H1 (cell line): ENCODE measurements at regions not wholly inside any gene's neighbourhood (a gene's known extent, or its start where the extent isn't known, plus 50 kb on each side); places are given as distances from the start of the nearest gene placed in this dataset.

Source experiments
- CTCF ChIA-PET: fragments of 300-600 bp; sonication (Branson Sonifier 250); formaldehyde crosslinking; loops from one replicate; lab custom pipeline; 2021; ENCODE audit not compliant: partially characterized antibody; lab: Charles Lee
- POLR2A ChIA-PET: fragments of 300-600 bp; sonication (Branson Sonifier 250); formaldehyde crosslinking; loops from one replicate; lab custom pipeline; 2021; ENCODE audit warnings: inconsistent platforms; ENCODE audit not compliant: partially characterized antibody; lab: Charles Lee
- DNase-seq, 2 experiments: peaks; one replicate each; pipeline versions ENCODE4 v3.0.0 to v3.0.0-alpha.2; 2010 to 2022; ENCODE audit warnings: low spot score in 2 of 2, low read depth in 1 of 2, mixed read lengths in 1 of 2
- FAIRE-seq: peaks from 2 replicates; lab custom pipeline; 2011; peaks lifted over from hg19 to GRCh38; lab: Jason Lieb, UNC
- H2AFZ ChIP-seq: 2 replicates; pipeline ENCODE4 v1.8.1; 2012; ENCODE audit warnings: low read length, inconsistent platforms
- H2AK5ac ChIP-seq: 2 replicates; pipeline ENCODE4 v1.6.1; 2013; ENCODE audit warnings: low read depth, low read length
- H2BK120ac ChIP-seq: replicated peaks from 2 replicates; pipeline ENCODE3; 2013; ENCODE audit warnings: low read depth, low read length, inconsistent platforms
- H2BK12ac ChIP-seq: 2 replicates; pipeline ENCODE4 v1.6.1; 2013; ENCODE audit warnings: low read depth, low read length
- H2BK15ac ChIP-seq: 2 replicates; pipeline ENCODE4 v1.6.1; 2013; ENCODE audit warnings: low read length
- H2BK20ac ChIP-seq: 2 replicates; pipeline ENCODE4 v1.6.1; 2013; ENCODE audit warnings: low read length
- H2BK5ac ChIP-seq: 2 replicates; pipeline ENCODE4 v1.6.1; 2013; ENCODE audit warnings: low read depth, low read length
- H3K14ac ChIP-seq: 2 replicates; pipeline ENCODE4 v1.6.1; 2013; ENCODE audit warnings: inconsistent platforms; ENCODE audit not compliant: insufficient read length
- H3K18ac ChIP-seq: 2 replicates; pipeline ENCODE4 v1.6.1; 2013; ENCODE audit warnings: low read length; ENCODE audit errors: extremely low read depth
- H3K23ac ChIP-seq: 2 replicates; pipeline ENCODE4 v1.6.1; 2013; ENCODE audit warnings: inconsistent platforms; ENCODE audit not compliant: insufficient read length
- H3K23me2 ChIP-seq: 2 replicates; pipeline ENCODE4 v1.6.1; 2013; ENCODE audit warnings: low read depth, low read length
- H3K27ac ChIP-seq: 2 replicates; pipeline ENCODE4 v1.6.1; 2011; ENCODE audit warnings: low read depth, low read length, inconsistent platforms
- H3K27me3 ChIP-seq, 4 experiments: replicated peaks in 1 of 4; 1 replicate in 1 of 4; 2 replicates in 3 of 4; pipeline versions ENCODE4 v1.6.1 to v1.8.1; 2011 to 2013; ENCODE audit warnings: low read length in 3 of 4, mild to moderate bottlenecking in 3 of 4, inconsistent platforms in 2 of 4, mixed read lengths in 2 of 4, moderate library complexity in 1 of 4; ENCODE audit not compliant: control insufficient read depth in 3 of 4, insufficient read depth in 3 of 4; ENCODE audit errors: extremely low read depth in 1 of 4
- H3K36me3 ChIP-seq, 4 experiments: 2 replicates each; pipeline versions ENCODE4 v1.6.1 to v1.8.1; 2011 to 2013; ENCODE audit warnings: mild to moderate bottlenecking in 4 of 4, low read length in 3 of 4, moderate library complexity in 2 of 4, control low read depth in 1 of 4, inconsistent platforms in 1 of 4; ENCODE audit not compliant: insufficient read depth in 4 of 4, control insufficient read depth in 2 of 4
- H3K4ac ChIP-seq: replicated peaks from 2 replicates; pipeline ENCODE3; 2013; ENCODE audit warnings: low read length, low read depth, mixed read lengths, inconsistent platforms; ENCODE audit not compliant: insufficient read length
- H3K4me1 ChIP-seq, 4 experiments: replicated peaks in 1 of 4; 1 replicate in 1 of 4; 2 replicates in 3 of 4; pipeline versions ENCODE4 v1.6.1 to v1.8.1; 2011 to 2013; ENCODE audit warnings: low read length in 3 of 4, inconsistent platforms in 2 of 4, mixed read lengths in 1 of 4; ENCODE audit not compliant: insufficient read depth in 4 of 4, control insufficient read depth in 3 of 4
- H3K4me2 ChIP-seq, 2 experiments: 2 replicates each; pipeline versions ENCODE4 v1.6.1 to v1.8.1; 2011 to 2013; ENCODE audit warnings: low read depth in 2 of 2, low read length in 2 of 2, control low read depth in 1 of 2, inconsistent platforms in 1 of 2, mild to moderate bottlenecking in 1 of 2; ENCODE audit not compliant: insufficient read depth in 1 of 2
- H3K4me3 ChIP-seq, 4 experiments: fragments of 200-600, 300-600 bp in 1 of 4; sonication (generic), shearing (Covaris generic), sonication (Bioruptor Twin) in 1 of 4; 2 replicates each; pipeline versions ENCODE4 v1.5.1 to v1.8.1; 2011 to 2016; ENCODE audit warnings: low read length in 4 of 4, low read depth in 3 of 4, control low read depth in 2 of 4, inconsistent platforms in 2 of 4, mild to moderate bottlenecking in 2 of 4, mixed read lengths in 1 of 4, moderate library complexity in 1 of 4; ENCODE audit not compliant: insufficient read depth in 2 of 4; ENCODE audit errors: extremely low read depth in 1 of 4
- H3K56ac ChIP-seq: replicated peaks from 2 replicates; pipeline ENCODE3; 2013; ENCODE audit warnings: low read depth, mild to moderate bottlenecking, mixed read lengths, low read length, inconsistent platforms; ENCODE audit not compliant: insufficient read length
- H3K79me1 ChIP-seq: 2 replicates; pipeline ENCODE4 v1.6.1; 2013; ENCODE audit warnings: low read depth, low read length, control low read depth
- H3K79me2 ChIP-seq, 2 experiments: 2 replicates each; pipeline versions ENCODE4 v1.6.1 to v1.8.1; 2012 to 2013; ENCODE audit warnings: low read length in 2 of 2, mild to moderate bottlenecking in 2 of 2, inconsistent platforms in 1 of 2; ENCODE audit not compliant: insufficient read depth in 2 of 2, control insufficient read depth in 1 of 2
- H3K9ac ChIP-seq, 4 experiments: replicated peaks in 1 of 4; 1 replicate in 1 of 4; 2 replicates in 3 of 4; pipeline versions ENCODE4 v1.6.1 to v1.8.1; 2011 to 2013; ENCODE audit warnings: low read depth in 3 of 4, low read length in 3 of 4, control low read depth in 2 of 4, mild to moderate bottlenecking in 2 of 4, moderate library complexity in 2 of 4, inconsistent platforms in 1 of 4; ENCODE audit errors: extremely low read depth in 1 of 4
- H3K9me3 ChIP-seq, 2 experiments: 2 replicates each; pipeline versions ENCODE4 v1.6.1 to v1.8.1; 2012 to 2013; ENCODE audit warnings: mild to moderate bottlenecking in 2 of 2, moderate library complexity in 2 of 2, control low read depth in 1 of 2, inconsistent platforms in 1 of 2, low read depth in 1 of 2, low read length in 1 of 2, mixed read lengths in 1 of 2; ENCODE audit not compliant: insufficient read depth in 2 of 2
- H4K20me1 ChIP-seq, 2 experiments: replicated peaks in 1 of 2; 2 replicates each; pipeline versions ENCODE3 to v1.8.1; 2011 to 2013; ENCODE audit warnings: inconsistent platforms in 2 of 2, low read length in 2 of 2, mild to moderate bottlenecking in 1 of 2; ENCODE audit not compliant: insufficient read depth in 2 of 2, control insufficient read depth in 1 of 2
- H4K5ac ChIP-seq: 2 replicates; pipeline ENCODE4 v1.6.1; 2013; ENCODE audit warnings: low read length, low read depth, mixed read lengths, inconsistent platforms; ENCODE audit not compliant: insufficient read length
- H4K8ac ChIP-seq: 2 replicates; pipeline ENCODE4 v1.8.0; 2013; ENCODE audit warnings: mild to moderate bottlenecking, moderate library complexity, low read length, inconsistent platforms; ENCODE audit not compliant: insufficient read depth; ENCODE audit errors: extremely low read depth
- H4K91ac ChIP-seq: replicated peaks from 2 replicates; pipeline ENCODE3; 2013; ENCODE audit warnings: low read length, mixed read lengths, inconsistent platforms; ENCODE audit not compliant: insufficient read length
- GTF2F1 ChIP-seq: IDR thresholded peaks from 2 replicates; pipeline ENCODE4 v1.6.1; 2012; ENCODE audit warnings: low read depth, low read length, improper control_type of control experiment, borderline replicate concordance
- NRF1 ChIP-seq: IDR thresholded peaks from 2 replicates; pipeline ENCODE4 v1.6.1; 2011; ENCODE audit warnings: mild to moderate bottlenecking, low read depth, low read length, improper control_type of control experiment
- SIX5 ChIP-seq: IDR thresholded peaks from 2 replicates; pipeline ENCODE4 v1.6.1; 2011; ENCODE audit warnings: mild to moderate bottlenecking, low read depth, low read length
- SP1 ChIP-seq: IDR thresholded peaks from 2 replicates; pipeline ENCODE4 v1.6.1; 2011; ENCODE audit warnings: low read depth, low read length
- TEAD4 ChIP-seq: IDR thresholded peaks from 2 replicates; pipeline ENCODE4 v1.6.1; 2012; ENCODE audit warnings: low read depth, low read length, inconsistent platforms, mixed read lengths
- WGBS, 2 experiments: shearing (Covaris generic) in 1 of 2; methylation state at CpG; one replicate each; pipeline versions ENCODE4 v1.1.6 to v1.1.7; 2013 to 2015; ENCODE audit warnings: low lambda C conversion rate in 2 of 2, mixed read lengths in 2 of 2, inconsistent platforms in 1 of 2, low coverage in 1 of 2, missing lambda C conversion rate in 1 of 2; ENCODE audit not compliant: insufficient replicate concordance in 2 of 2, insufficient coverage in 1 of 2, insufficient read length in 1 of 2; ENCODE audit errors: extremely low coverage in 1 of 2, missing lambda C conversion rate in 1 of 2; 5-methylcytosine and 5-hydroxymethylcytosine counted together

GRCh38 chr11:56922421-56922820 lies 66.3 kb upstream of the OR5AK2 start:
- Histone ChIP-seq H3K56ac (no peak overlapping the region), H3K18ac (no peak overlapping the region), H2BK120ac (no peak overlapping the region), H3K23me2 (no peaks in the 10 kb centered on the region), H2BK12ac (no peak overlapping the region), H4K91ac (no peak overlapping the region), H4K8ac (no peak overlapping the region), H3K79me2 (no peaks in the 10 kb centered on the region), H4K20me1 (no peaks in the 10 kb centered on the region), H3K14ac (no peak overlapping the region), H4K5ac (no peak overlapping the region), H3K79me1 (no peaks in the 10 kb centered on the region), H3K4ac (no peak overlapping the region), H2BK15ac (no peak overlapping the region), H3K36me3 (no peaks in the 10 kb centered on the region), H2AFZ (no peak overlapping the region), H3K9me3 (peaks cover 4 to 30% of the 10 kb centered on the region in 2 experiments; a peak in 1 of 4 replicates), H2BK5ac (no peak overlapping the region), H3K23ac (no peak overlapping the region), H3K4me2 (no peak overlapping the region), H3K4me1 (no peaks in the 10 kb centered on the region), H3K27me3 (no peaks in the 10 kb centered on the region), H2BK20ac (no peak overlapping the region), H3K9ac (no peak overlapping the region), H2AK5ac (no peak overlapping the region), H3K27ac (no peak overlapping the region), H3K4me3 (no peak overlapping the region)
- DNase-seq (no peak), FAIRE-seq (no peak)
- ChIA-PET POLR2A (interaction anchor here (0.7 kb wide), 1 partner anchor 1646 kb away, joined by 3 read pairs; no protein-coding TSS in a partner anchor), CTCF (interaction anchor here (1.0 kb wide), 1 partner anchor 83 kb away, joined by 3 read pairs; no protein-coding TSS in a partner anchor)
- TF ChIP-seq GTF2F1 (no peak), SP1 (no peak), SIX5 (no peak), TEAD4 (no peak), NRF1 (no peak)
- 76% methylated on average over 1 of the region's 1 CpG; no CpG with 5 or more reads in 1 of the 2 experiments for WGBS, 2 experiments
